HG02798 (cell line): ENCODE measurements at regions not wholly inside any gene's neighbourhood (a gene's known extent, or its start where the extent isn't known, plus 50 kb on each side); places are given as distances from the start of the nearest gene placed in this dataset.
"Not testable (repeated sequence)": the region's sequence is repeated elsewhere in the genome, so short reads cannot be mapped to it uniquely, and the experiment has no call there.

Experiments used
- ATAC-seq: cut with Tn5 transposase; IDR thresholded peaks from one replicate; pipeline ENCODE4 v1.9.1; 2021; ENCODE audit warnings: mild to moderate bottlenecking; ENCODE audit not compliant: unreplicated experiment, poor library complexity

- not testable (repeated sequence) for ATAC-seq
Observed at GRCh38 chr7:19549246-19549645, 159.6 kb downstream of the POLR1F start.

- no peak for ATAC-seq
Observed at GRCh38 chr7:19537942-19538401, 170.9 kb downstream of the POLR1F start.

GRCh38 chr7:19533266-19533665 is 175.6 kb downstream of the POLR1F start:
- ATAC-seq, result no peak

GRCh38 chr7:19530852-19531251 is 178.0 kb downstream of the POLR1F start:
- ATAC-seq, result no peak

- ATAC-seq, result no peak
Observed at GRCh38 chr7:19530261-19530660, 178.6 kb downstream of the POLR1F start.

- ATAC-seq, result no peak
Observed at GRCh38 chr7:19526639-19527038, 182.2 kb downstream of the POLR1F start.

GRCh38 chr7:19522486-19522885 is 186.4 kb downstream of the POLR1F start:
- no peak for ATAC-seq

- no peak for ATAC-seq
Observed at GRCh38 chr7:19520392-19520791, 188.4 kb downstream of the POLR1F start.

- no peak for ATAC-seq
Observed at GRCh38 chr7:19519443-19520021, 189.3 kb downstream of the POLR1F start.

- ATAC-seq, result not testable (repeated sequence)
Observed at GRCh38 chr7:19517546-19517945, 191.3 kb downstream of the POLR1F start.

GRCh38 chr7:19508821-19509220 is 200.0 kb downstream of the POLR1F start:
- no peak for ATAC-seq

- no peak for ATAC-seq
Observed at GRCh38 chr7:19508124-19508523, 200.7 kb downstream of the POLR1F start.

- peak; percentile 68 for ATAC-seq
Observed at GRCh38 chr7:19491821-19492452, 216.9 kb downstream of the POLR1F start.

GRCh38 chr7:19491371-19491770 is 217.5 kb downstream of the POLR1F start:
- no peak for ATAC-seq

- no peak for ATAC-seq
Observed at GRCh38 chr7:19489162-19489820, 219.5 kb downstream of the POLR1F start.

GRCh38 chr7:19488056-19488455 is 220.8 kb downstream of the POLR1F start:
- ATAC-seq, result no peak

GRCh38 chr7:19482628-19483027 is 226.2 kb downstream of the POLR1F start:
- ATAC-seq, result no peak

GRCh38 chr7:19480383-19480782 is 228.5 kb downstream of the POLR1F start:
- no peak for ATAC-seq

- ATAC-seq, result no peak
Observed at GRCh38 chr7:19470031-19470430, 238.8 kb downstream of the POLR1F start.

GRCh38 chr7:19465861-19466260 is 243.0 kb downstream of the POLR1F start:
- ATAC-seq, result no peak

- no peak for ATAC-seq
Observed at GRCh38 chr7:19464751-19465150, 244.1 kb downstream of the POLR1F start.

- no peak for ATAC-seq
Observed at GRCh38 chr7:19464241-19464640, 244.6 kb downstream of the POLR1F start.
